Peyer's patch (tissue), 4 donors: ENCODE measurements at regions not wholly inside any gene's neighbourhood (a gene's known extent, or its start where the extent isn't known, plus 50 kb on each side); places are given as distances from the start of the nearest gene placed in this dataset.

ENCODE experiments used
- CTCF ChIP-seq, 6 experiments: fragments of 450-650 bp in 4 of 6; fragments of 200-600 bp in 2 of 6; sonication (generic) in 1 of 6; IDR thresholded peaks; one replicate each; pipeline ENCODE4 v1.5.1; 2017 to 2019; ENCODE audit warnings: antibody characterized with exemption in 6 of 6, mild to moderate bottlenecking in 3 of 6, moderate library complexity in 1 of 6
- POLR2A ChIP-seq, 2 donors: fragments of 450-650 bp; IDR thresholded peaks; one replicate each; pipeline ENCODE4 v1.5.1; 2017; ENCODE audit warnings: antibody characterized with exemption in 2 of 2, mild to moderate bottlenecking in 2 of 2, moderate library complexity in 2 of 2

DNA sequence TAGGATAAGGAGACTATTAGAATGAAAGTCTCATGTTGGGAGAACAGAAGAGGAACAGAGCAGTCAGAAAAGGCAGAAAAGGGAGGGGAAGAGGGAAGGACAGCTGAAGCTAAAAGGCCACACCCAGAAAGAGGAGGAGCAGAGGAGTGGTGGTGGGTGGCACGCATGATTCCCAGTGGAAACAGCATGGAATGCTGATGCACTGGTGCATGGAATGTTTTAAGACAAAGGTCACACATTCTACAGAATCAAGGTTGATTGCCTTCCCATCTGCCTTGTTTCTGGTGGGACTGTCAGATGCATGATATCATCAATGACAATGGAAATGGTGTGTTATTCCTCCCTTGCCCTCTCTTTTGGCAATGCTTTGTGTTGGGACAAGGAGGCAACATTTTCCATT lies 285.4 kb upstream of the MKI67 start:
- no peak for TF ChIP-seq CTCF (IDR thresholded peaks at IDR 0.05)
- no peak for TF ChIP-seq POLR2A (IDR thresholded peaks at IDR 0.05)
